Lower lobe of right lung (tissue), 2 donors: ENCODE measurements at regions not wholly inside any gene's neighbourhood (a gene's known extent, or its start where the extent isn't known, plus 50 kb on each side); places are given as distances from the start of the nearest gene placed in this dataset.

Source experiments
- ATAC-seq, 2 donors: fragments of 200-7000 bp; cut with Tn5 transposase; one replicate each; pipeline ENCODE4 v1.9.1; 2020 to 2022; ENCODE audit warnings: mild to moderate bottlenecking in 2 of 2, moderate library complexity in 2 of 2
- DNase-seq: peaks from one replicate; pipeline ENCODE4 v3.0.0-alpha.2; 2020
- H3K27ac ChIP-seq: fragments of 200-600 bp; one replicate; pipeline ENCODE4 v1.8.0; 2022
- H3K27me3 ChIP-seq: fragments of 200-600 bp; one replicate; pipeline ENCODE4 v1.8.0; 2022; ENCODE audit warnings: low read depth
- H3K36me3 ChIP-seq: fragments of 200-600 bp; one replicate; pipeline ENCODE4 v1.8.0; 2022; ENCODE audit warnings: mild to moderate bottlenecking
- H3K4me1 ChIP-seq: fragments of 200-600 bp; one replicate; pipeline ENCODE4 v1.8.0; 2022
- H3K4me3 ChIP-seq: fragments of 200-600 bp; one replicate; pipeline ENCODE4 v1.8.0; 2022; ENCODE audit warnings: mild to moderate bottlenecking
- H3K9me3 ChIP-seq: fragments of 200-600 bp; one replicate; pipeline ENCODE4 v1.8.0; 2022
- CTCF ChIP-seq: fragments of 200-600 bp; IDR thresholded peaks from one replicate; pipeline ENCODE4 v1.8.0; 2022; ENCODE audit warnings: antibody characterized with exemption, mild to moderate bottlenecking
- intact Hi-C: fragments of 100-400 bp; cut with DNase I; formaldehyde crosslinking; loops from one replicate; pipeline ENCODE4 v1.11.0; 2022
- donor health status: DM: no; HTN: yes; CAD: no; lungs with severe emphysema.

GRCh38 chr3:165463531-165463930, 267.3 kb upstream of the SLITRK3 start:
- Histone ChIP-seq H3K27ac (no peak overlapping the region), H3K27me3 (no peaks in the 10 kb centered on the region), H3K4me1 (no peaks in the 10 kb centered on the region), H3K9me3 (no peaks in the 10 kb centered on the region), H3K4me3 (no peak overlapping the region), H3K36me3 (no peaks in the 10 kb centered on the region)
- no peak for ATAC-seq
- intact Hi-C loops, result no loop called here
- no peak for DNase-seq
- no peak for TF ChIP-seq CTCF

GRCh38 chr3:165462636-165463334, 266.6 kb upstream of the SLITRK3 start:
- intact Hi-C loops, result no loop called here
- no peaks in the 10 kb centered on the region for H3K9me3 ChIP-seq
- no peaks in the 10 kb centered on the region for H3K27me3 ChIP-seq
- peak; percentile 48 to 65 for ATAC-seq
- no peak overlapping the region for H3K27ac ChIP-seq
- H3K4me1 ChIP-seq, result no peaks in the 10 kb centered on the region
- no peak for TF ChIP-seq CTCF
- H3K4me3 ChIP-seq, result no peak overlapping the region
- DNase-seq, result no peak
- no peaks in the 10 kb centered on the region for H3K36me3 ChIP-seq

GRCh38 chr3:165459924-165460835, 264.0 kb upstream of the SLITRK3 start:
- DNase-seq (no peak), ATAC-seq (no peak)
- H3K36me3 ChIP-seq, result no peaks in the 10 kb centered on the region
- no peak overlapping the region for H3K4me3 ChIP-seq
- intact Hi-C loops, result no loop called here
- H3K27me3 ChIP-seq, result no peaks in the 10 kb centered on the region
- H3K27ac ChIP-seq, result no peak overlapping the region
- no peaks in the 10 kb centered on the region for H3K9me3 ChIP-seq
- no peaks in the 10 kb centered on the region for H3K4me1 ChIP-seq
- TF ChIP-seq CTCF, result no peak

- Histone ChIP-seq H3K36me3 (no peaks in the 10 kb centered on the region), H3K4me1 (no peaks in the 10 kb centered on the region), H3K9me3 (no peaks in the 10 kb centered on the region), H3K27ac (no peak overlapping the region), H3K27me3 (no peaks in the 10 kb centered on the region), H3K4me3 (no peak overlapping the region)
- DNase-seq (no peak), ATAC-seq (no peak)
- TF ChIP-seq CTCF, result no peak
- intact Hi-C loops, result no loop called here
Observed at GRCh38 chr3:165459111-165459510, 262.9 kb upstream of the SLITRK3 start.

- TF ChIP-seq CTCF, result no peak
- Histone ChIP-seq H3K9me3 (peaks cover 4% of the 10 kb centered on the region), H3K27ac (no peak overlapping the region), H3K4me3 (no peak overlapping the region), H3K4me1 (no peaks in the 10 kb centered on the region), H3K27me3 (no peaks in the 10 kb centered on the region), H3K36me3 (no peaks in the 10 kb centered on the region)
- intact Hi-C loops, result no loop called here
- DNase-seq, result no peak
- ATAC-seq, result no peak
Observed at GRCh38 chr3:165457096-165457495, 260.9 kb upstream of the SLITRK3 start.
